HG02610 (cell line): ENCODE measurements at regions not wholly inside any gene's neighbourhood (a gene's known extent, or its start where the extent isn't known, plus 50 kb on each side); places are given as distances from the start of the nearest gene placed in this dataset.
"Not testable (repeated sequence)": the region's sequence is repeated elsewhere in the genome, so short reads cannot be mapped to it uniquely, and the experiment has no call there.

Experiments used
- ATAC-seq: cut with Tn5 transposase; IDR thresholded peaks from one replicate; pipeline ENCODE4 v1.9.1; 2021; ENCODE audit warnings: mild to moderate bottlenecking, moderate library complexity; ENCODE audit not compliant: unreplicated experiment

DNA sequence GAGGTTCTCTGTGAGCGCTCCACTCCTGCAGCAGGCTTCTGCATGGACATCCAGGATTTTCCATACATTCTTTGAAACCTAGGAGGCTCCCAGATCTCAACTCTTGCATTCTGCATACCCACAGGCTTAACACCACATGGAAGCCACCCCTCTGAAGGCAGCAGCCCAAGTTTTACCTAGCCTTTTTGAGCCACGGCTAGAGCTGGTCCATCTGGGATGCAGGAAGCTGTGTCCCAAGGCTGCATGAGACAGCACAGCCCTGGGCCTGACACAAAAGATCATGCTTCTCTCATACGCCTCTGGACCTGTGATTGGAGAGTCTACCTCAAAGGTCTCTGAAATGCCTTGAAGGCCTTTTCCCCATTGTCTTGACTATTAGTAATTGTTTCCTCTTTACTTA is 53.6 kb upstream of the RPRM start:
- no peak for ATAC-seq

DNA sequence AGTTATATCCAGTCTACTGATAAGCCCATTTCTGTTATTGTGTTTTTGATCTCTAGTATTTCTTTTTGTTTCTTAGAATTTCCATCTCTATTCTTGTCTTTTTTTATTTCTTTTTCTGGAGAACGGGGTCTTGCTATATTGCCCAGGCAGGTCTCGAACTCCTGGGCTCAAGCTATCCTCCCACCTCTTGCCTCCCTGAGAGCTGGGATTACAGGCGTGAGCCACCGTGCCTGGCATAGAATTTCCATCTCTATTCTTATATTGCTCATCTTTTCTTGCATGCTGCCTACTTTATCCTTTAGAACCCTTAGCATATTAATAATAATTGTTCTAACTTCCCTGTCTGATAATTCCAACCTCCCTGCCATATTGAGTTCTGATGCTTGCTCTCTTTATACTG is 55.2 kb upstream of the RPRM start:
- not testable (repeated sequence) for ATAC-seq

GRCh38 chr2:153534590-153534989 is 56.0 kb upstream of the RPRM start:
- ATAC-seq, result not testable (repeated sequence)

GRCh38 chr2:153536115-153536514 is 57.6 kb upstream of the RPRM start:
- ATAC-seq, result no peak

GRCh38 chr2:153538102-153538501 is 59.5 kb upstream of the RPRM start:
- not testable (repeated sequence) for ATAC-seq

- ATAC-seq, result peak; percentile 96
Observed at GRCh38 chr2:153543635-153544071, 65.1 kb upstream of the RPRM start.

GRCh38 chr2:153546358-153546757 is 67.8 kb upstream of the RPRM start:
- no peak for ATAC-seq

DNA sequence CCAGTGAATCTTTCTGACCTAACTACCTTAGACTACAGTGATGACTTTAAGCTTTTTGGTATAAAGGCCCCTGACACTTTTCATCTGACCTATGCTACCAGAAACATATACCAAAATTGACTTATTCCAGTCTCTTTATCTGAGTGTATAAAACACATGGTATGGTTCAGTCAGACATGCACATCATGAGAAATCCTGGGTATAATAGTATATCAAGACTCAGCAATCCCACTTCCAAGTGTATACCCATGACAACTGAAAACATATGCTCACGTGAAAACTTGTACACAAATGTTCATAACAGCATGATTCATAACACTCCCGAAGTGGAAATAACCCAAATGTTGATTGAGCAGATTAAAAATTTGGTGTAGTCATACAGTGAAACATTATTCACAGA is 70.0 kb upstream of the RPRM start:
- no peak for ATAC-seq

DNA sequence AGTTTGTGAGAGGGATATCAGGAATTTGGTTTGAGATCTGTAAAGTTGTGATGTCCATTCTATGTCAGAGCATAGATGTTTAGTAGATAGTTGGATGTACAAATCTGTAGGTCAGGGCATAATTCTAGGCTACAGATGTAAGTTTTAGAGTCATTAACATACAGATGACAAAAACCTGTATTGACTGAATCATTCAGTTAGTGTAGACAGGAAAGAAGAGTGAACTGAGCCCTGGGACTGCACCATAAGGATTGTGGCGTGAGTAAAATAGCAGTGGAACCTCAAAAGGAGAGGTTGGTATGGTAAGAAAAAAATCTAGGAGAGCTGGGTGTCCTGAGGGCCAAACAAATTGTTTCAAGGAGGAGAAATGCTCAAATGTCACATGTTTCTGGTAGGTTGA is 73.1 kb upstream of the RPRM start:
- no peak for ATAC-seq

DNA sequence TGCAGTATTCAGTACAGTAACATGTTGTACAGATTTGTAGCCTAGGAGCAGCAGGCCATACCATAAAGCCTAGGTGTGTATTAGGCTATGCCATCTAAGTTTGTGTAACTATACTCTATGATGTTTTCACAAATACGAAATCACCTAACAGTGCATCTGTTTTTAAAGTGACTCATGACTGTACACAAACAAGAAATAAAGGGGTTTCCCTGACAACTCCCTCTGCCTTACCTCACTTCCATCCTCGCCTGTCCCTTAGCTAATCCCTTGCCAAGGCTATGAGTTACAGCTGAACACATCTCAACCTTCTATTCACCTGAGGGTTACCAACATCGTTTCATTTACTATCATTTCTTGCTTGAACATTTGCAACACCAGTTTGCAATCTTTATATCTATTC is 78.6 kb upstream of the RPRM start:
- no peak for ATAC-seq

DNA sequence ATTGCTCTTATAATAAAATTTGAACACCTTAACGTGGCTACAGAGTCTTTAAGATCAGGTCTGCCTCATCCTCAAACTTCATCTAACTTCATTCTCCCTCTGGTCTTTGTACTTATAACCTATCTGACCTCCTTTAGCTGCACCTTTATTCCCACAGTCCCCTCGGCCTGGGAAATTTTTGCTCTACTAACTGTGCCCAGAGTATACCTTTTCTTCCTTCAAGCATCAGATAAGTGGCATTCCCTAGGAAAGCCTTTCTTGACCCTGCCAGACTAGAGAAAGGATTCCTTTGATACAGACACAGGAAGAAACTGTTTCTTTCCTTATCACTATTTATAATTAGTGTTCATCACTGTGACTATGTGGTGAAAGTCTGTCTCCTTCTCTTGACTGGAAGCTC is 79.2 kb upstream of the RPRM start:
- ATAC-seq, result no peak

- no peak for ATAC-seq
Observed at GRCh38 chr2:153558247-153558646, 79.7 kb upstream of the RPRM start.

DNA sequence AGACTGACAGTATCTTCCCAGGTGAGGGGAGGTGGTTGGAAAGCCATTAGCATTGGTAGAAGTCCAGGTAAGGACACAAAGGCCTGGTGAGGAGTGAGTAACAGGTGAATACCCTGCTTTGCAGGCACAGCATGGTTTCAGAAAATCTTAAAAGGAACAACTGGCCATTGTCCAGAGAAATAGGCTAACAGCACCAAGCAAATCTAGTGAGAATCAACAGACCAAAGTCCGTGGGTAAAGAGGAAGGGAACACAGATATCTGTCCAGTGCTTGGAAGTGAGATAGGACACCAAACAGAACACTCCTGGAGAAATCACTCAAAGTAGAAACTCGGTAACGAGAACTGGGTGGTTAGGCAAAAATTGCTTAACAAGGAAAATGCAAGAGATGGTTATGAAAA is 88.8 kb upstream of the RPRM start:
- ATAC-seq, result no peak

GRCh38 chr2:153568105-153568504 is 89.5 kb upstream of the RPRM start:
- ATAC-seq, result no peak

- ATAC-seq, result no peak
Observed at GRCh38 chr2:153575171-153575853, 96.8 kb upstream of the RPRM start.

GRCh38 chr2:153584244-153584643 is 105.7 kb upstream of the RPRM start:
- ATAC-seq, result no peak

DNA sequence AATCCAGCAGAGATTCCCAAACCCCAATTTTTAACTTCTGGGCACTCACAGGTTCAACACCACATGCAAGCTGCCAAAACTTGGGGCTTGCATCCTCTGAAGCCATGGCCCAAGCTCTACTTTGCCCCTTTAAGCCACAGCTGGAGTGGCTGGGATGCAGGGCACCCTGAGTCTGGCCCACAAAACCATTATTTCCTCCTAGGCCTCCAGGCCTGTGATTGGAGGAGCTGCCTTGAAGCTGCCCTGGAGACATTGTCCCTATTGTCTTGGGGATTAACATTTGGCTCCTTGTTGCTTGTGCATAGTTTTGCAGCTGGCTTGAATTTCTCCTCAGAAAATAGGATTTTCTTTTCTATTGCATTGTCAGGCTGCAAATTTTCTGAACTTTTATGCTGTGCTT is 109.8 kb upstream of the RPRM start:
- no peak for ATAC-seq

DNA sequence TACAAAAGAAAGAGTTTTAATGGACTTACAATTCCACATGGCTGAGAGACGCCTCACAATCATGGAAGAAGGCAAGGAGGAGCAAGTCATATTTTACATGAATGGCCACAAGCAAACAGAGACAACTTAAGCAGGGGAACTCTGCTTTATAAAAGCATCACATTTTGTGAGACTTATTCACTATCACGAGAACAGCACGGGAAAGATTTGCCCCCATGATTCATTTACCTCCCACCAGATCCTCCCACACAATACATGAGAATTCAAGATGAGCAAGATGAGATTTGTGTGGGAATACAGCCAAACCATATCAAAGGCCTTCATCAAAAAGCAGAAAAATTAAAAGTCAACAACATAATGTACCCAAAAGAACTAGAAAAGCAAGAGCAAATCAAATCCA is 111.0 kb upstream of the RPRM start:
- no peak for ATAC-seq

- not testable (repeated sequence) for ATAC-seq
Observed at GRCh38 chr2:153593086-153593485, 114.5 kb upstream of the RPRM start.

GRCh38 chr2:153595939-153596338 is 117.4 kb upstream of the RPRM start:
- no peak for ATAC-seq

DNA sequence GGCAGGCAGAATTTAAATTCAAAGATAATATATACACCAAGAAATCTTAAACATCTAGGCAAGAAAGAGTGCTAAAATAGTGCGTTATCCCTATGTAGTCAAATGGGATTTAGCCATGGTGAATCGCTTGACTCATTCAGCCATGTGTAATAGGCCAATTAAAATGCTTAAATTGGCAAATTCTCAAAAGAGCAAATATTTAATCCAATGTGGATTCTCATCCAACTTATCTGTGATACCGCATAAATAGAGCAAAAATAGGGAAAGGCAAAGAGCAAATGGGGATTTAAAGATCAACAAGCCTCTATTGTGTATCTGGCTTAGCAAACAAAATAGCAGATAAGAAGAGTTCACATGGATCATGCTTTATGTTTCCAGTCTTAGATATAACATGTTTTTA is 123.2 kb upstream of the RPRM start:
- ATAC-seq, result no peak

GRCh38 chr2:153604133-153604532 is 125.6 kb upstream of the RPRM start:
- no peak for ATAC-seq

DNA sequence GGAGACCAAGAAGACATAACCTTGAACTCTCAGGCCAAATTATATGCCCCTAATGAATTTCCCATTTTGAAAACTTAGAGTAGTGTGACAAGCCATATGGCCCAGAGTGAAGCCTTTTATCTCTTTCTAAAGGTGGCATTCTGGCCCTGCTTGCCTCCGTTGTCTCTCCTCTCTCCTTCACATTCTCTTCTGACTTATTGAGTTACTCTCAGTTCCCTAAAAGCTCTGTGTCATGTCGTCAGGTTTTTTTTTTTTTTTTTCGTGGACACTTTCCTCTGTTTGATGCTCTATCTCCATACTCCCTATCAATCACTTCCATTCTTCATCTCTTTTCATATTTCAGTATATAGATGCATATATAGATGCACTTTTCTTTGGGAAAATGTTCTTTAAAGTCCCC is 128.1 kb upstream of the RPRM start:
- no peak for ATAC-seq
